Fibroblast of mammary gland (primary cell): ENCODE measurements at regions not wholly inside any gene's neighbourhood (a gene's known extent, or its start where the extent isn't known, plus 50 kb on each side); places are given as distances from the start of the nearest gene placed in this dataset.
A peak's percentile ranks its signal among the peaks of the same experiment; 100 is the strongest.

Experiments
- DNase-seq: peaks from one replicate; pipeline ENCODE4 v3.0.0-alpha.2; 2010; ENCODE audit warnings: low read depth
- H3K4me3 ChIP-seq: 2 replicates; pipeline ENCODE4 v1.5.1; 2011; ENCODE audit warnings: low read depth, mild to moderate bottlenecking, low read length, moderate library complexity; ENCODE audit not compliant: control insufficient read depth
- CTCF ChIP-seq: conservative IDR thresholded peaks from 2 replicates; pipeline ENCODE4 v1.5.1; 2011; ENCODE audit warnings: low read depth, low read length, inconsistent platforms; ENCODE audit not compliant: control insufficient read depth, insufficient read depth

- TF ChIP-seq CTCF, result no peak
- DNase-seq, result peak; percentile 60
- H3K4me3 ChIP-seq, result no peak overlapping the region
Observed at GRCh38 chr15:70400766-70401541, 303.2 kb upstream of the TLE3 start.

- H3K4me3 ChIP-seq, result no peak overlapping the region
- TF ChIP-seq CTCF, result no peak
Observed at GRCh38 chr15:70399204-70399603, 301.5 kb upstream of the TLE3 start.

GRCh38 chr15:70398694-70399093, 301.0 kb upstream of the TLE3 start:
- H3K4me3 ChIP-seq, result no peak overlapping the region
- DNase-seq, result no peak
- TF ChIP-seq CTCF, result no peak

More at GRCh38 chr15:70399204-70399603, 301.5 kb upstream of the TLE3 start:
- no peak for DNase-seq

- no peak for DNase-seq
- H3K4me3 ChIP-seq, result no peak overlapping the region
- no peak for TF ChIP-seq CTCF
Observed at GRCh38 chr15:70396807-70397206, 299.1 kb upstream of the TLE3 start.

- no peak overlapping the region for H3K4me3 ChIP-seq
- DNase-seq, result no peak
- no peak for TF ChIP-seq CTCF
Observed at GRCh38 chr15:70395164-70395563, 297.4 kb upstream of the TLE3 start.

GRCh38 chr15:70390723-70391122, 293.0 kb upstream of the TLE3 start:
- no peak overlapping the region for H3K4me3 ChIP-seq
- DNase-seq, result no peak
- no peak for TF ChIP-seq CTCF

- TF ChIP-seq CTCF, result no peak
- no peak for DNase-seq
- H3K4me3 ChIP-seq, result no peak overlapping the region
Observed at GRCh38 chr15:70387993-70388392, 290.3 kb upstream of the TLE3 start.
